GM12874 (cell line): ENCODE measurements at regions not wholly inside any gene's neighbourhood (a gene's known extent, or its start where the extent isn't known, plus 50 kb on each side); places are given as distances from the start of the nearest gene placed in this dataset.

Source experiments
- TF ChIP-seq, protein P1 (sequence below): IDR thresholded peaks from 2 replicates; pipeline ENCODE4 v1.5.1; 2011; ENCODE audit warnings: low read depth, mild to moderate bottlenecking, control low read depth, low read length, moderate library complexity; ENCODE audit not compliant: insufficient read depth

DNA sequence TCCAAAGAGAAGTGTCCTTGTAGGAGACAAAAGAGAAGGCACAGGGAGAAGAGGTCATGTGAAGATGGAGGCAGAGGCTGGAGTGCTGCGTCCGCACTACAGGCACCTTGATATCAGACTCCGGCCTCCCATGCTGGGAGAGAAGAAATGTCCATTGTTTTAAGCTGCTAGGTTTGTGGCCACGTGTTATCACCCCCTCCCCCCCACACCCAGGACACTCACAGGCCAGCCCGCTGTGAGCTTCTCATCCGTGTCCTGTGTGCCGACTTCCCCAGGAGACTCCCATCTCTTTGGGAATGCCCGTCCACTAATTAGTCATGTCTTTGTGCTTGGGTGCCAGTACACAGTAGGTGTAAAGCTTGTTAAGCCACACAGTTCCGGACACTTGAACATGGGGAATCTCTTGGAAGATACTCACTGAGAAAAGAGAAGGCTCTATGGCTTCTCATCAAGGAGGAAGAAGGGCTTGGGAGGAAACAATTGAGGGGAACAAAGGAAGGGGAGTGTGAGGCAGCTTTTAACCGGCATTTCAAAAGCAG lies 1234.7 kb downstream of the TBC1D22A start:
- TF ChIP-seq, protein P1, sequence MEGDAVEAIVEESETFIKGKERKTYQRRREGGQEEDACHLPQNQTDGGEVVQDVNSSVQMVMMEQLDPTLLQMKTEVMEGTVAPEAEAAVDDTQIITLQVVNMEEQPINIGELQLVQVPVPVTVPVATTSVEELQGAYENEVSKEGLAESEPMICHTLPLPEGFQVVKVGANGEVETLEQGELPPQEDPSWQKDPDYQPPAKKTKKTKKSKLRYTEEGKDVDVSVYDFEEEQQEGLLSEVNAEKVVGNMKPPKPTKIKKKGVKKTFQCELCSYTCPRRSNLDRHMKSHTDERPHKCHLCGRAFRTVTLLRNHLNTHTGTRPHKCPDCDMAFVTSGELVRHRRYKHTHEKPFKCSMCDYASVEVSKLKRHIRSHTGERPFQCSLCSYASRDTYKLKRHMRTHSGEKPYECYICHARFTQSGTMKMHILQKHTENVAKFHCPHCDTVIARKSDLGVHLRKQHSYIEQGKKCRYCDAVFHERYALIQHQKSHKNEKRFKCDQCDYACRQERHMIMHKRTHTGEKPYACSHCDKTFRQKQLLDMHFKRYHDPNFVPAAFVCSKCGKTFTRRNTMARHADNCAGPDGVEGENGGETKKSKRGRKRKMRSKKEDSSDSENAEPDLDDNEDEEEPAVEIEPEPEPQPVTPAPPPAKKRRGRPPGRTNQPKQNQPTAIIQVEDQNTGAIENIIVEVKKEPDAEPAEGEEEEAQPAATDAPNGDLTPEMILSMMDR: no peak

DNA sequence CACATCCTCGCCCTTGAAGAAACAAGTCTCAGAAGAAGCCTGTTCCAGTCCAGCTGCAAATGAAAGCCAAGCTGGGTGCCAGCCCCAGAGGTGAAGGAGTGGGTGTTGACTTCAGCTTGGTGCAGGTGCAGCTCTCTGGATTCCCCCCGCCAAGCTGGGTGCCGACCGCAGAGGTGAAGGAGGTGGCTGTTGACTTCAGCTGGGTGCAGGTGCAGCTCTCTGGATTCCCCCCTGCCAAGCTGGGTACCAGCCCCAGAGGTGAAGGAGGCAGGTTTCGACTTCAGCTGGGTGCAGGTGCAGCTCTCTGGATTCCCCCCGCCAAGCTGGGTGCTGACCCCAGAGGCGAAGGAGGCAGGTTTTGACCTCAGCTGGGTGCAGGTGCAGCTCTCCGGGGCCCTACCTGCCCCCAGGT lies 1234.0 kb downstream of the TBC1D22A start:
- TF ChIP-seq, protein P1: no peak

DNA sequence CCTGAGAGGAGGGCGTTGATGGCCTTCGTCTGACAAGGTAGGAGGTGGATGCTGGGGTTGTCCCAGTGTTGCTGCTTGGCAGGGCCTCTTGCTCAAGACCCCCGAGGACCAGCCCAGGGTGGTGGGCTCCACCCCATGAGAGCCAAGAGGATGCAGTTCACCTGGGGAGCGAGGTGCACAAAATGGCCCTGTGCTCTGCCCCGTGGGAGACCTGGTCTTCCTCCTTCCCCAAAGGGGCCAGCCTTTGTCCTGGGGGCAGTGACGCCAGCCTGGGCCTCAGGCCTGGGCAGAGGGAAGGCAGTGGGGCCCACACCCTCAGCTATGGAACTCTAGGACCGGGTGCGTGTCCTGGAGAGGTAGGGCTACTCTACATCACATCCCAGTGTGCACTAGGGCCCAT lies 1233.3 kb downstream of the TBC1D22A start:
- TF ChIP-seq, protein P1: no peak

DNA sequence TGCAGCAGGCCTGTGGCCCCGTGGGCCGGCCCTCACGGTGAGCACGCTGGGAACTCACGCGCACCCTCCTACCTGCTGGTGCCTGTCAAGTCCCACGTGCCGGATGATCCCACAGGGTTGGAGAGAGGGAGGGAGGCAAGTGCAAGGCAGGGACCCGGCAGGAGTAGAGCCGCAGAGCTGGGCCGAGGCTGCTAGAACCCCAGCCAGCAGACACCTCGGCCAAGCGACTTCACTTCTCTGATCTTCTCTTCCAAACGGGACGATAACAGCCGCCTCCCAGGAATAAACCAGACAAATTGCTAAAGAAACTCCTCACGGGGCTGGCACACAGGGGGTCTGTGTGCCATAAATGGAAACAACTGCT lies 1232.8 kb downstream of the TBC1D22A start:
- TF ChIP-seq, protein P1: no peak

DNA sequence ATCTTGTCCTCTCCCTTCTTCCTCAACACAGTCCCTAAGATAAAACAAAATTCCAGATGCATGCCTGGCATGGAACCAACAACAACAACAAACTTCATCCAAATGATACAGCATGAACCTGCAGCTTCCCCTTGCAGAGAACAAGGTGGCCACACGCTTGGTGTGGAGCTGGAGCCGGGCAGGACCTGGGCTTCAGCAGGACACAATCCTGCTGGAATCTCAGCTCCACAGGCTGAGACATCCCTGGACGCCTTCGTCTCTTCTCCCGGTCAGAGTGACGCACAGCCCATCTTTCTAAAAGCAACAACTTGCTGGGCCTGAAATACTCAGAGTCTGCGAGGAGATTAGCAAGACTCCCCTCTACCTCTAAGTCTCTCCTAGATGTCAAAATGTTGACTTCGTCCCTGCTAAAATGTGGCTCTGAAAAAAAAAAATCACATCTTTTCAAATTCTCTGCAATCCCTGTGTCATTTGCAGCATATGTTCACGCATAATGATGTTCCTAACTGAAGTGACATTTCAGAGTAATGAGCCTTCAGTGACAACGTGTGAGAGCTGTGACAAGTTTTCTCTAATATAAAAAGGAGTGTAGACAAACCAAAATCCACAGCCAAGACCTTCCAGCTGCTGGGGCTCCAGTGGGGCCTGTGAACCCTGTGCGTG lies 1232.3 kb downstream of the TBC1D22A start:
- TF ChIP-seq, protein P1: no peak

DNA sequence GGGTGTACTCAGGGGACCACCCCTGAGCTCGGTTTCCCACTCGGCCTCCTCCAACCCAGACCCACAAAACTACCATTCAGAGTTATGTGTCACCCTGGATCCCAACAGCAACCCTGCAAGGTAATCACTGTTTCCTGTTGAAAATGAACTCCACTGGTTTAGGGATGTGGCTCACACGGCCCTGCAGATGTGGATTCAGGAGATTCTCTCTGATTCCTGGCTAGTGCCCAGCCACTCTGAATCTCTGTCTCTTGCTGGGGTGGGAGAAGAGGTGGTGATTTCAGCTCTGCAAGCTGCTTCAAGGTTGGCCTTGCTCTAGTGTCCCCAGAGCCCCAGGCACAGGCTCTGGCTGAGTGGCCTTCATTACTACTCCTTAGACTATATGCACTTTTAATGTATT lies 1231.6 kb downstream of the TBC1D22A start:
- TF ChIP-seq, protein P1: no peak

DNA sequence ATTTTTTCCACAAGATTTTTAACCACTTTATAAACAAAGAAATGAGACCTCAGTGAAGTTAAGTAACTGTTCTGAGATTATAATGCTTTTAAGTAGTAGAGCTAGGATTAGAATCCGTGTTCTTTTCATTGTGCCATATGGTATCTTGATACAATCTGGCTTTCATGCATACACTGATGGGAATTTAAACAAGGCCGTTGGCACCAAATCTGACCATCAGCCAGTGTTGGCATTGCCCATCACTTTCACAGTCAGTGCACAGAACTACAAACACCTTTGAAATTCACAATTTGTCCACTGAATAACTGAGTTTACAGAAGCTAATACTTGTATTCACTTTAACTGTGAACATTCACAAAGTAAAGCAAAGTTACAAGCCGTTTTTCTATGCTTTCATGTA lies 1228.0 kb downstream of the TBC1D22A start:
- TF ChIP-seq, protein P1: no peak
